ENCODE measurements at regions not wholly inside any gene's neighbourhood (a gene's known extent, or its start where the extent isn't known, plus 50 kb on each side); places are given as distances from the start of the nearest gene placed in this dataset.
"Not testable (repeated sequence)": the region's sequence is repeated elsewhere in the genome, so short reads cannot be mapped to it uniquely, and the experiment has no call there.

DNA sequence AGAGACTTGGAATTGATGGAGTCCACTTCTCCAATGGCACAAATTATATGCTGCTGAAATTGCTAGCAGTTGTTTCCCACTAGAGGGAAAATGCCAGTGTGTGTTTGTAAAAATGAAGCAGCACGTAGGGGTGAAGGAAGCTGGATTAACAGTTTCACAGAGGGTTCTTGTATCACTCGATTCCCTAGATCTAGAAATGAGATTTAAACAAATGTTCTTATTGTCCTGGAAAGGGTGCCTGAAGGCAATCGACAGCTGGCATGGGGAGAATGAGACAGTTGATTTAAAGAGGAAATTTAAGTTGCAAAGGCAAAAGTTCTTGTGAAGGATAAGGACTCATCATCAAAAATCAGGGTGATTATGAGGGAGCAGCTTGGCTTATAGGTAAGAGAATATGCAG, 234.8 kb upstream of the ARPP21 start:
- DNase-seq (ENCODE audit: low read depth) = no peak

DNA sequence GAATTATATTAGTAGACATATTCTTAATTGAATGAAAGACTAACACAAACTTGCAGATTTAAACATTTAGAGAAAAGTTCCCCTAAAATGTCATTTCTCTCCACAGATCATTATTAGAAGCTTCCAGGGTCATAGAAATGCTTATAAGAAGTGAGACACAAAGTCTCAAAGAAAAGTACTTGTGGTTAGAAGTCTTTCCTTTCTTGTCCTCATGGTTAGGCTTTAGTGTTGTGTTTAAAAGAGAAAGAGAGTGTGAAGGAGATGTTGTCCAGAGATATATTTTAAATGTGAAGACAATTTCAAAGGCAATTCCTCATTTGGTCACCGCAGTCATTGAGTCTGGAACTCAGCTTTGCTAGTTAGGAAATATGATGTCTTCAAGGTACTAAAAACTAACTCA, 230.4 kb upstream of the ARPP21 start:
- DNase-seq (ENCODE audit: low read depth) = no peak

DNA sequence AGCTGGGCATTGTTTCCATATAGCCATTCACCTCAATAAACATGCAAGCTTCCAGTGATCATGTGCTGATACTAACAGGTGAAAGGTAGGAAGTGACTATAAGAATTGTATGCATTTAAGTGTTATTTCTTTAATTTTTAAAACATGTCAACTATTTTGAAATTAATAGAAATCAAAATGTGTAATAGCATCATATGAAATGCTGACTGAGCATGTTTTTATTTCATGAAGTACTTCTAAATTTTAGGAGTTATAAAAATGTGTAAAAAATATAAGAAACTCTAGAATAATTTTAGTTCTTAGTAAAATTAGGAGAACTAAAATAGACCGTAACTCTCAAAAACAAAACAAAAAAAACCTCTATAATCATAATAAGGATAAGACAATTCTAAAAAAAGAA, 229.3 kb upstream of the ARPP21 start:
- DNase-seq (ENCODE audit: low read depth) = no peak

DNA sequence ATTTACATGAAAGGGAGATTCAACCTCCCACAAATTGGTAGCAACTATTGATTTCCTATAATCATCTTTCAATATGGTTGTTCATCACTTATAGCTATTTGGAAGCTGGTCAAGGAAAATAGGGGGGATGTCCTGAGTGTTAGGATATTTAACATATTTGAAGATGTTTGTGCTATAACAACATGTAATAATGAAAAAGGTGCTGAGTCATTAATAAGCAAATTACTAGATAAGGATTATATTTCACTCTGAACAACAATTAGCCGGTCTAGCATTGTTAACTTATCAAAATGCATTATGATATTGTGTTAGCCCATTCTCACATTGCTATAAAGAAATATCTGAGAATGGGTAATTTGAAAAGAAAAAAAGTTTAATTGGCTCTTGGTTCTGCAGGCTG, 225.8 kb upstream of the ARPP21 start:
- no peak for DNase-seq (ENCODE audit: low read depth)

DNA sequence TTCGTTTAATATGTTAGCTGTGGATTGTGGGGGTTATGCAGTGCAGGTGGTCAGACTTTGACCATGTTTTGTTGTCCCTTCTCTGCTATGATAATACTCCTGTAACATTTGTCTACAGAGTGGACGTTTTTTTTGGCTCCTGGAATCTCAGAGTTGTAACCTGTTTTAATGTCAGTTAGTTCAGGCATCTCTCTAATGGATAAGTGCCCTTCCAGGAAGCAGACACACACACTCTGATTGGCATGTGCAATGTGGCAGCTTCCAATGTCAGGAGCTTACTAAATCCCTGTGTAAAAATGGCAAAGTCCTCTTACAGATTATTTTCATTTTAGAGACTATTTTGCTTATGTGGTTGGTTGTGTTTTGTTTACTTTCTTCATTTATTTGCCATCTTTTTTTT, 222.2 kb upstream of the ARPP21 start:
- DNase-seq (ENCODE audit: low read depth) = no peak

DNA sequence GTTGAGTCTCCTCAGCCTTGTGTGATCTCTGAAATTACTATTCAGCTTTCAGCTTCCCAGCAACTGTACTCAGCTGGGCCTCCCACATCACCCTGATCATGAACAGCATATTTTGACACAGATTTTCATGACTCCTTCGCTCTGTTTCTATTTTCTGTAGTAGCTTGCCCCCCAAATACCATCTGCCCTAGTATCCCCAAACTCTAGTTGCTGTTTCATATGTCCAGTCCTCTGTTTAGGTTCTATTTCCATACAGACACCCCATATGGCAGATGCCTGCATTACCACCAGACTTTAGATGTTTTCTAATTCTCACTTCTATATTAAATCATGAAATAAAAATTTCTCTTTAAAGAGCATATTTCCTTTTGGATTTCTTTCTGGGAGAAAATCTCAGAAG, 217.2 kb upstream of the ARPP21 start:
- DNase-seq (ENCODE audit: low read depth) = no peak

DNA sequence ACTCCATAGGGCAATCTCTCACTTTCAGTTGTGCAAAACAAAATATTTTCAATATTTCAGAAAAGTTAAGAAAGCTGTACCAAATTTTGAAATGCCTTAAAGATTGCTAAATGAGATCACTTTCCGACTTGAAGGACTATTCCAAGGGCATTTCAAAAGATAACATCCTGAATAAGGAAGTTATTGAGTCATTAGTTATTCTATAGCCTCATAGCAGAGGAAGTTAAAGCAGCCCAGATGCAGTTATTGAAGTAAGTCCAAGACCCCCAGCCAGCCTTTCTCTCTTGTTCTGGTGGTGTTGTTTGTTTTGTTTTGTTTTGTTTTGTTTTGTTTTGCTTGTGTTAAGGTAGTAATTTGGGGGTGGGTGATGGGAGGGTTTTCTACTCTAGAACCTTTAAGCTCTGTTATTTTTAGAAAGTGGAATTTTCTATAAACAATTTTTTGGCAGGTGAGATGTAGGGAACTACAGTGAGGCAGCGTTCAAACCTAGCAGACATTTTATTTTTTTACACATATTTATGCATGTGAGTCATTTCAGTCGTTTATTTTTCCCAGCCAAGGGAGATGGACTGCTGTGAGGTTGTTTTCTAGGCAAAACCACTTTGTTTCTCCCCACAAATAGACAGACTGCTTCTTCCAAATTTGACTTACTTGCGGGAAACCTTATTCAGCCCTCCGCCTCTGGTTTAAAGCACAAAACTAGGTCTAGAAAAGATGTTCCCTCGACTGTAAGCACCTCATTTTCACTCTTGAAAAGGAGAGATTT, 216.3 kb upstream of the ARPP21 start:
- DNase-seq (ENCODE audit: low read depth) = peak; percentile 49

DNA sequence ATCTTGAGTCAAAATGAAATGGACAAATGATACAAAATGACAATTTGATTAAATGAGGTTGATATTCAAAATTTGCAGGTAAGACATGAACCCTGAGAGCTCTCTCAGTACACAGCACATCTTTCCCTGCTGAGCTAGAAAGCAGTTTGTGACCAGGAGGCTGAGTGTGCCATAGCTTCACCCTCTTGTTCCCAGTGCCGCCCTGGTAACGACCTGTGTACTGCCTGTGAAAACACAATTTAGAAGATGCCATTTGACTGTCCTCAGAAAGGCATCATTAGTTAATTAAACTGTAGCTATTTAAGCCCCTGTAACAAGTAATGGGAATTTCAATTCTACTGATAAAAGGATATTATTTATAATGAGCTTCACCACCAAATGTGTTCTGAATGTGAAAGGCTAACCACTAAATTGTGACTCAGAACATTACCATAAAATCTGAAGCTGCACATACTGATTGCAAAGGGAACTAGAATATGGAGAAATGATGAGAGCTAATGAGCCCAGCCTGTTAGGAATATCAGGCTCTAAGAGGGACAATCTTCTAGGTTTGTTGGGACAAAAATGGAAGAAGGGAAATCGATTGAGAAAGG, 212.9 kb upstream of the ARPP21 start:
- DNase-seq (ENCODE audit: low read depth) = peak; percentile 10

DNA sequence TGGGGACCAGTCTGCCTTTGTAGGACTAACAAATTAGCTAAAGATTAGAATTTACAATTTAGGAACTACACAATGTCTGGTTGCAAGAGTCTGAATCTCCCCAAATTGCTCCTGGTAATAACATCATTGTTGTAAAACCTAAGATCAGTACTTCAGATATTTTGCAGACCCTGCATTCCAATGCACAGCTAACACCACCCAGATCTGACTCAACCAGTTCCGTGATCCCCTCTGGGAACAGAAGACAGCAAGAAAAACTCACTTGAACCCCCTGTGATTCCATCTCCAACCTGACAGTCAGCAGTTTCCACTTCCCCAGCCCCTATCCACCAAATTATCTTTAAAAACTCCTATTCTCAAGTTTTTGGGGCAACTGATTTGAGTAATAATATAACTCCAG, 201.9 kb upstream of the ARPP21 start:
- no peak for DNase-seq (ENCODE audit: low read depth)

DNA sequence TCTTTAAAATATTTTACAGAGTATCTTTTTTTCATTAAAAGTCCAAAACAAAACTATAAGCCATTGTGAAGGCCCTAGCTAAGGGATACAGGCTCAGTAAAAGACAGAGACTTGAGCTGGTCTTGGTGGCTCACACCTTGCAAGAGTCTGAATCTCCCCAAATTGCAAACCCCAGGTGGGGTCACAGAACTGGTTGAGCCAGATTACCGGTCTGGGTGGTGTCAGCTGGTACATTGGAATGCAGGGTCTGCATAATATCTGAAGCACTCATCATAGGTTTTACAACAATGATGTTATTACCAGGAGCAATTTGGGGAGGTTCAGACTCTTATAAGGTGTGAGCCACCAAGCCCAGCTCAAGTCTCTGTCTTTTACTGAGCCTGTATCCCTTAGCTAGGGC, 201.2 kb upstream of the ARPP21 start:
- DNase-seq (ENCODE audit: low read depth) = no peak

DNA sequence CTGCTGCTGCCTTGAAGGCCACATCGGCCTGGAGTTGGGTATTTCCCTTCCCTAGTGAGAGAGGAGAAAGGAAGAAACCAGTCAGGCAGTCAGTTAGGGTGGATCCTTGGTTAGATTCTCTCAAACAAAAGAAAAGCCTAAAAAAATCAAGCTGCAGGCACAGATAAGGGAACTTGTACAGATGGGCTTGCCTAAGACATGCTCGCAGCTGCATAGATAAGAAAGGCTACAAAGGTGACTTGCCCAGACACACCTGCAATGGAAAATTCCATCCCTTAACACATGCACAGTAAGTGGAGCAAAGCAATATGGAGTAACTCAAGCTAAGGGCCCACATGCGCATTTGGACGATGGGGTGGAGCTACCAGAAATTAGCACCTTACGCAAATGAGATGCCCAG, 199.7 kb upstream of the ARPP21 start:
- no peak for DNase-seq (ENCODE audit: low read depth)

DNA sequence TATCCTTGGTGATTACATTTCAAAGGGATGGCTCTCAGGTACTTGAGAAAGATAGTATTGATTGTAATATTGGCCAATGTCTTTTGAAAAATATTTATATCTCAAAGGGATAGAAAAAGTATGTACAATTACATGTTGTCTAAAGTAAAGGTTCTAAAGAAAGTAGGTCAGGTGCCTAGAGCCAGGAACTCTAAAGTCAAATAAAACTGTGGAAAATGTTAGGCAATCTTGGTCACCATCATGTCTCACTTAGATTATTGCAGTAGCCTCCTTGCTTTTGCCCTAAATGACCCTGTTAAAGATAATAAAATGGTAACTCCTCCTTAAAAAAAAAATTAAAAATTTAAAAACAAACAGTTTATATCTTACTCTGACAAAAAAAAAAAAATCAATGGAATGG, 198.5 kb upstream of the ARPP21 start:
- no peak for DNase-seq (ENCODE audit: low read depth)

DNA sequence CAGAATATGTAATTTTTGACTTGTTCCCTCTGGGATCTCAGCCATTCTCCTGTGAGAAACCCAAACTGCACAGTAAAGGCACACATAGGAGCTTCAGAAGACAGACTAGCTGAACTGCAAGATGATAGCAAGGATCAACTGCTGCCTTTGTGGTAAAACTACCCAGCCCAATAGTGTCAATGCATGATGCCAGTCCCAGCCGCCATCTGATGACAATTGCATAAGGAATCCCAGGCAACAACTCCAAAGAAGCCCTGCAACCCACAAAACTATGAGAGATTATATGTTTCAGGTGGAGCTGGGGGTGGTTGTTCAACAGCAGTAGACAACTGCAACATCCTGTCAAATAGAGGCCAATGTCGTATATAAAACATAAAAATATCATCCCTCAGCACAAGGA, 192.4 kb upstream of the ARPP21 start:
- DNase-seq (ENCODE audit: low read depth) = no peak

DNA sequence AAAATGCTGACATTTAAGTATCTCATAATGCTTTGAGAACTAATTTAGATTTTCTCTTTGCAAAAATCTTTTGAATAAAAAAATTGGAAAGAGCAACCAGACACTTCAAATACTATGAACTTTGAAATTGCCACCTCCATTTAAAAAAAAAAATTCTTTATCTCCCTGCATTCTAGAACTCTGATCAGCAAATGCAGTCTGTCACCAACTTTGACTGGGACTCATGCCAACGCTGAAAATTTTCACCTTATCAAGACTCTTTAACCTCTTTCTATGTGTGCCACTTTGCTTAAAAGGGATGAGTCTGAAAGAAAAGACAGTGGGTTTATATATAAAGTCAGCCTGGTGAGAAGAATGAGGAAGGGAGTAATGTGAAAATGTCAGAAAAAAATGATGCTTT, 191.2 kb upstream of the ARPP21 start:
- no peak for DNase-seq (ENCODE audit: low read depth)

DNA sequence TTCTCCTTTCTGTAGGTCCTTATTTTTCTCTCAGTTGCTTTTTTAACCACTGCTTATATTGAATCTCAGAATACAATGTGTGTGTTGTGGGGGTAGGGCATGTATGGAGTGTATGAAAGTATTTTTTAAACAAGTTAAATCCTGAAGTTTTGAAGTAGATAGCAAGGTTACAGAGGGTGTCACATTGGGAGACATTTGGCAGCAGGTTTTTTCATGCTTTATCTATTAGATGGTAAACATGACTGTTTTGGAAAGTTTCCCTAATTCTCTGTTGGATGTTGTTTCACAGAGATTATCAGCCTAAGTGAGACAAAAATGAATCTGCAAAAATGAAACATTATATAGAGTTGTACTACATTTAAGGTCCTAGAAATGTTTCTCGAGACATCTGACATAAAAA, 190.6 kb upstream of the ARPP21 start:
- no peak for DNase-seq (ENCODE audit: low read depth)

DNA sequence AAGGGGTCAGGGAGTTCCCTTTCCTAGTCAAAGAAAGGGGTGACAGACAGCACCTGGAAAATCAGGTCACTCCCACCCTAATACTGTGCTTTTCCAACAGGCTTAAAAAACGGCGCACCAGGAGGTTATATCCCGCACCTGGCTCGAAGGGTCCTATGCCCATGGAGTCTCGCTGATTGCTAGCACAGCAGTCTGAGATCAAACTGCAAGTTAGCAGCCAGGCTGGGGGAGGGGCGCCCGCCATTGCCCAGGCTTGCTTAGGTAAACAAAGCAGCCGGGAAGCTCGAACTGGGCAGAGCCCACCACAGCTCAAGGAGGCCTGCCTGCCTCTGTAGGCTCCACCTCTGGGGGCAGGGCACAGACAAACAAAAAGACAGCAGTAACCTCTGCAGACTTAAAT, 184.5 kb upstream of the ARPP21 start:
- DNase-seq (ENCODE audit: low read depth) = not testable (repeated sequence)

DNA sequence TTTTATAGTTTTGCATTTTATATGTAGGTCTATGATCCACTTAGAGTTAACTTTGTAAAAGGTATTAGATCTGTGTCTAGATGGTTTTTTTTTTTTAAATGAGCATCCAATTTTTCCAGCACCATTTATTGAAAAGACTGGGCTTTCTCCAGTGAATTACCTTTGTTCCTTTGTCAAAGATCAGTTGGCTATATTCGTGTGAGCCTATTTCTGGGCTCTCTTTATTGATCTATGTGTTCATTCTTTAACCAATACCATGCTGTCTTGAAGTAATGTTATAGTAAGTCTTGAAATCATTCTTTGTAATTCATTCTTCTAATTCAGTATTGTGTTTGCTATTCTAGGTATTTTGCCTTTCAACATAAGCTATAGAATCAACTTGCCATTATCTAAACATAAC, 165.4 kb upstream of the ARPP21 start:
- no peak for DNase-seq (ENCODE audit: low read depth)

DNA sequence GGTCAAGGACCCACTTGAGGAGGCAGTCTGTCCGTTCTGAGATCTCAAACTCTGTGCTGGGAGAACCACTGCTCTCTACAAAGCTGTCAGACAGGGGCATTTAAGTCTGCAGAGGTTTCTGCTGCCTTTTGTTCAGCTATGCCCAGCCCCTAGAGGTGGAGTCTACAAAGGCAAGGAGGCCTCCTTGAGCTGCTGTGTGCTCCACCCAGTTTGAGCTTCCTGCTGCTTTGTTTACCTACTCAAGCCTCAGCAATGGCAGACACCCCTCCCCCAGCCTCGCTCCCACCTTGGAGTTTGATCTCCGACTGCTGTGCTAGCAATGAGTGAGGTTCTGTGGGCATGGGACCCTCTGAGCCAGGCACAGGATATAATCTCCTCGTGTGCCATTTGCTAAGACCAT, 156.8 kb upstream of the ARPP21 start:
- not testable (repeated sequence) for DNase-seq (ENCODE audit: low read depth)

DNA sequence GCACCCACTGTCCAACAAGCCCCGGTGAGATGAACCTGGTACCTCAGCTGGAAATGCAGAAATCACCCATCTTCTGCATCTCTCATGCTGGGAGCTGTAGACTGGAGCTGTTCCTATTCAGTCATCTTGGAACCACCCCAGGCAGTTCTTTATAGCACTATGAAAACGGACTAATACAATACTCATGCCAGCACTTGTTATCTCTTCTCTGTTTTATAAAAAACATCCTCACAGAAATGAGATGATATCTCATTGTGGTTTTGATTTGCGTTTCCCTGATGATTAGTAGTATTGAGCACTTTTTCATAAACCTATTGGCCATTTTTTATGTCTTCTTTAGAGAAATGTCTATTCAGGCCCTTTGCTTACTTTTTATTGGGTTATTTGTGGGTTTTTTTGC, 156.2 kb upstream of the ARPP21 start:
- DNase-seq (ENCODE audit: low read depth) = no peak

DNA sequence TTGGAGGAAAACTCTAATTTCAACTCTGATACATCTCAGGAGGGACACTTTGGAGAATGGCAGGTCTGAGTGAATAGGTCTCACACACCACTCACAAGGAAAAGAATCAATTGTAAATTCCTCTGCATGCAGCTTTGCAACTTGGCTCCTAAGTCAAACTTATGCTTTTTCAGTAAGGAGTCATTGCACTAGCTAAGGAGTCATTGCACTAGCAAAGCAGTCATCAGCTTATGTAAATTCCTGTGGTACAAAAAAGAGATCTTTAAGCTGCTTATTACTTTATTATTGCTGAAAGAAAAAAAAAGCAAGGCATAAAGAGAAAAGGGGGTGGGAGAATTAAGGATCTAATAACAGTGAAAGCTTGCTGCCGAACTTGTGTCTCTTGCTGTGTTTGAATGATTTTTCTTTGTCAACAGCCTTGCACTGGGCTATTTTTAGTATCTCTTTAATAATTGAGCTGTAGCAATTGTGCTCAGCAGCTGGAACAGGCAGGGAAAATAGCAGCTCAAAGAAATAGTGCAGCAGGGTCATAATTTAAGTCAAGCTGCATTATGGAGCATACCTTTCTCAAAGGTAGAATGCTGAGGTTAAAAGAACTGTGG, 154.3 kb upstream of the ARPP21 start:
- DNase-seq (ENCODE audit: low read depth) = no peak

DNA sequence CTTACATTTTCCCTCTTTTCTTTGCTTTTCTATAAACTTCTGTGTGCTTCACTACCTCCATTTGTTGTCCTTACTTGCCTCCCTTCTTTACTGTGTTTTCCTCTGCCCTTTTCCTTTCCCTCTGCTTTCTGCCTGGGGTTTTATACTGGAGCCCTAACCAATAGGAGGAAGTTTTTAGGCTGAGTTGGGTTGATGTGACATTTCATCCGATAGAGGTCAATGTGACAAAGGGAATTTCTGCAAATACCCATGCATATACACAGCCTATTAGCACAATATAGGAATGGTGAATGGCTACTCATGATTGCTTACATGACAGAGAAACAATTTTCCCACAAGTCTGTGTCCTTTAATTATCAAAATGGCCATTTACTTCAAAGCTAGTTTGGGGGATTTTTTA, 153.0 kb upstream of the ARPP21 start:
- no peak for DNase-seq (ENCODE audit: low read depth)

DNA sequence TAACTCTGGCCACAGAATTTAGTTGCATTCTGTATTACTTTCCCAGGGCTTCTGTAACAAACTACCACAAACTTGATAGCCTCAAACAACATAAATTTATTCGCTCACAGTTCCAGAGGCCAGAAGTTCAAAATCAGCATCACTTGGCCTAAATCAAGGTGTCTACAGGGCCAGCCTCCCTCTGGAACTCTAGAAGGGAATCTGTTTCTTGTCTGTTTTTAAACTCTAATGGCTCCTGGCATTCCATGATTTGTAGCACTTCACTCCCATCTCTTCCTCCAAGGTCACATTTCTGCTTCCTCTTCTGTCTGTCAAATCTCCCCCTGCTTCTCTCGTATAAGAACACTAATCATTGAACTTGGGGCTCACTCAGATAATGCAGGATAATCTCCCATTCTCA, 151.9 kb upstream of the ARPP21 start:
- DNase-seq (ENCODE audit: low read depth) = no peak

DNA sequence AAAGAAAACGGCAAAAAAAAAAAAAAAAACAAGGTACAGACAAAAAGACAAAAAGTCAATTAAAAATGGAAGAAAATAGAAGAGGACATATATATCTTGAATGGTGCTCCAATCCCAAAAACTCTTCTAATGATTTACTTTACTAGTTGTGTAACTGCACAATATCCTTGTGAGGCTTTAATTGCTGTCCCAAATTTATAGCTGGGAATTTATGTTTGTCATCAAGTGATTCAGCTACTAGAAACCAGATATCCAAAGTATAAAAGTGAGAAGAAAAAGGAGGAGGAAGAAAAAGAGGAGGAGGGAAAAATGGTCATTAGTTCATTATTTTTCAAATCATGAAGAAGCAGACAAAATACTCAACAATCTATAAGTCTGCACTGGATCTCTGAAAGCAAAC, 150.8 kb upstream of the ARPP21 start:
- no peak for DNase-seq (ENCODE audit: low read depth)

DNA sequence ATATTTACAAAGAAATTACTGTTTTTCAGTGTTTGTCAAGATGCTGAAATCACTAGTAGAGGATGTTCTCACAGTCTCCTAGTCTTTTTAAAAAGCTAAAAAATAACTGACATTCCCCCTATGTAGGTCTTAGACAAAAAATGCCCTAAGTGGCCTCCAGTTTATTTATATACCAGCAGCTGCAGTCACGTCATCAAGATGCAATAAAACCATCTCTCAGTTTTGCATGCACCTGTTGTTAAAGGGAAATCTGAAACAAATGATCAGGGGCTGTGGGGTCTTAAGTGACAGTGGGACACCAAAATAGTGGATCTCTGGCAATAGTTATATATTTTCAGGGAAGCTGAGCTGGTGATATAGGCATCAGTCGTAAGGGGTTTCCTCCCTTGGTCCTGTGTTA, 146.5 kb upstream of the ARPP21 start:
- DNase-seq (ENCODE audit: low read depth) = no peak
